T-helper 1 cell treated with Interleukin-12 subunit alpha and Interleukin-12 subunit beta and Interleukin-4 antibody, amounts not matched to agents 30 ng/mL and 1 ng/mL, for 36 hours (primary cell): ENCODE measurements at regions not wholly inside any gene's neighbourhood (a gene's known extent, or its start where the extent isn't known, plus 50 kb on each side); places are given as distances from the start of the nearest gene placed in this dataset.
"Not testable (repeated sequence)": the region's sequence is repeated elsewhere in the genome, so short reads cannot be mapped to it uniquely, and the experiment has no call there.

Source experiments
- intact Hi-C: fragments of 100-400 bp; cut with micrococcal nuclease; formaldehyde crosslinking; loops from one replicate; pipeline ENCODE4 v1.15.1; 2024

GRCh38 chr6:92404281-92404680 lies 1015.1 kb downstream of the EPHA7 start:
- intact Hi-C loops: no loop called here

- intact Hi-C loops: no loop called here
Observed at GRCh38 chr6:92399911-92400310, 1019.4 kb downstream of the EPHA7 start.

DNA sequence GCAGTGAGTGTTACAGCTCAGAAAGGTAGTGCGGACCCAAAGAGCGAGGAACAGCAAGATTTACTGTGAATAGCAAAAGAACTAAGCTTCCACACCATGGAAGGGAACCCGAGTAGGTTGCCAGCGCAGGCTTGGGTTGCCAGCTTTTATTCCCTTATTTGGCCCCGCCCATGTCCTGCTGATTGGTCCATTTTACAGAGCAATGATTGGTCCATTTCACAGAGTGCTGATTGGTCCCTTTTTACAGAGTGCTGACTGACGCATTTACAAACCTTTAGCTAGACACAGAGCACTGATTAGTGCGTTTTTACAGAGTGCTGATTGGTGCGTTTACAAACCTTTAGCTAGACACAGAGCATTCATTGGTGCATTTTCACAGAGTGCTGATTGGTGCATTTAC lies 1030.7 kb downstream of the EPHA7 start:
- intact Hi-C loops: not testable (repeated sequence)

DNA sequence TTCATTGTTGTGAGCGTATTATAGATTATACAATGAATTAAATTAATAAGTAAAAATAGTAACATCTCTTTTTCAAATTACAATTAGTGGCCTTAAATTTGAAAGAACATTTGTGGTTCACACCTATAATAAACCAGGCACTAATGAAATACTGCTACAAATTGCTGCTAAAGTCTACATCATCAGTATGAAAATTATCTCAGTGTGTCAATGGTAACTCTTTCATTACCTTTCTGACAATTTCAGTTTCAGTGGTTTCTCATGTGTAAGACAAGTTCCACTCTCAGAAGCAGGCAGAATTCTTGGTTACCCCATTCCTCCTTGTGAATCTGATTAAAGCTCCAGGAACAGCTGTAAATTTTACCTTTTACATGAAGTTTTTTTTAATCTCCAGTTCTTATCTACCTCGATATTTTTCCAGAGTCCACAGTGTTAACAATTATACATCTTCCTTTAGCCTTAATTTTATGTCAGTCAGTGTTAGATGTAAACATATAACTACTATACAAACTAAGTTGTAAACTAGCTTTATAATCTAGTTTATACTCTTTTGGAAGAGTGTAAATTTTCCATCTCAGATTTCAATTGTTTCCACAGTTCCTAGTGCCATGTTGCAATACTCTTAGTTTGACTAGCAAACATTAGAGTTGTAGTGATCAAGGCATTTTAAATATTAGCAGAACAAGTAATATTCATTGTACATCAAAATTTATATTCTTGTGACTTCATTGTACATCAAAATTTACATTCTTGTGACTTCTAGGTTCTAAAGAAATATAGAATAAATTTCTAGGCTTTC lies 1038.4 kb downstream of the EPHA7 start:
- intact Hi-C loops: no loop called here

DNA sequence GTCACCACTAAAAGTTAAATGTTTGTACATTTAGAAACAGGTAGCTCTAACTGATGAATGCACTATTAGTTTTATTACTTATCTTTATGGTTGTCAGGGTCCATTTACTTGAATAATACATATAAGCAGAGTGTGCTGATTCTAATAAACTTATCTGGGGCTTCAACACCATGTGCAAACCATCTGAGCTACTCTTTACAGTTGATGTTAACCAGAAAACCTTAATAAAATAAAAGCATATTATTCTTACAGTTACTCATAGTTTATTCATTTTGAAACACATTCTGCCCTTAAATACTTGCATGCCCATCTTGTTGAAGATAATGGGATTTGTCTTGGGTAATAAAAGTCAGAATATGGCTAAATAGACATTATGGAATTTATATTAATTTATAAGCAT lies 1042.2 kb downstream of the EPHA7 start:
- intact Hi-C loops: no loop called here

DNA sequence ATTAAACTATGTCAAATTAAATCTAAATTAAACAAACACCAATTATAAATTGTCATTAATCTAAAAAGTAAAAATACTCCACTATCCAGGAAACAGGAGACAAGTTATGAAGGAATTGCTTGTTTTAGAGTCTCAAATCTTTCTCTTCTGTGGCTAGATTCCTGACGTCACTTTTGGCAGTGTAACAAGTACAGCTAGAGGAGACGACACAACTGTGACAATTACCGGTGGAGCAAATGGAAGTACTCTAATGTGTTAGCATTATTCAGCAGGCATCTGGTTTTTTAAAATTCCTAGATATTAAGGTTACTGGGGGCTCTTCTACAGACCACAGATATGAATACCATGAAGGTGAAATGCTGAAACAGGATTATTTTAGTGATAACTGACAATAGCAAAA lies 1042.7 kb downstream of the EPHA7 start:
- intact Hi-C loops: no loop called here

GRCh38 chr6:92371211-92372208 lies 1047.8 kb downstream of the EPHA7 start:
- intact Hi-C loops: no loop called here

DNA sequence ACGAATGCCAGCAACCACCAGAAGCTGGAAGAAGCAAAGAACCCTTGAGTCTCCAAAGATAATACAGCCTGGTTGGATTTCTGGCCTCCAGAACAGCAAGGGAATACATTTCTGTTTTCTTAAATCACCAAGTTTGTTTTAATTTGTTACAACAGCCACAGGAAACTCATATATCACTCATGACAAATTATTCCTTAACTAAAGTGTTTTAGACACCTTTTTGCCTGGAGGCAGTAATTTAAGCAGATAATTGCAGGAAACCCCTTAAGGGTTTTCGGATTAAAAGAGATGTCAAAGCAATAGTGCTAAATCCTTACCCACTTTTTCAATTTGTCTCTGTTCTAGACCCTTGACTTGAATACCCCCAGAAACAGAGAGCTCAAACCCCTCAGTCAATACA lies 1050.0 kb downstream of the EPHA7 start:
- intact Hi-C loops: no loop called here

GRCh38 chr6:92364948-92365541 lies 1054.3 kb downstream of the EPHA7 start:
- intact Hi-C loops: no loop called here

GRCh38 chr6:92363111-92363510 lies 1056.2 kb downstream of the EPHA7 start:
- intact Hi-C loops: no loop called here

GRCh38 chr6:92362404-92362803 lies 1057.0 kb downstream of the EPHA7 start:
- intact Hi-C loops: no loop called here

DNA sequence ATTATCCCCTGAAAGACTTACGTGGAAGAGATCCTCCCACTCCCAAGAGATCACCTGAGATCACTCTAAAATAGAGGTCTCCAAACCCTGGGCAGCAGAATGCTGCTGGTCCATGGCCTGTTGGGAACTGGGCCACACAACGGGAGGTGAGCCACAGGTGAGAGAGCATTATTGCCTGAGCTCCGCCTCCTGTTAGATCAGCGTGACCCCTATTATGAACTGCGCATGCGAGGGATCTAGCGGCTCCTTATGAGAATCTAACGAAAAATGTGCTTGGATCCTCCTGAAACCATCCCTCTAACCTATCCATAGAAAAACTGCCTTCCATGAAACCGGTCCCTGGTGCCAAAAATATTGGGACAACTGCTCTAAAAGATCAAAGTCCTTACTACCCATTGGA lies 1057.4 kb downstream of the EPHA7 start:
- intact Hi-C loops: no loop called here

- intact Hi-C loops: no loop called here
Observed at GRCh38 chr6:92354270-92354829, 1065.0 kb downstream of the EPHA7 start.

DNA sequence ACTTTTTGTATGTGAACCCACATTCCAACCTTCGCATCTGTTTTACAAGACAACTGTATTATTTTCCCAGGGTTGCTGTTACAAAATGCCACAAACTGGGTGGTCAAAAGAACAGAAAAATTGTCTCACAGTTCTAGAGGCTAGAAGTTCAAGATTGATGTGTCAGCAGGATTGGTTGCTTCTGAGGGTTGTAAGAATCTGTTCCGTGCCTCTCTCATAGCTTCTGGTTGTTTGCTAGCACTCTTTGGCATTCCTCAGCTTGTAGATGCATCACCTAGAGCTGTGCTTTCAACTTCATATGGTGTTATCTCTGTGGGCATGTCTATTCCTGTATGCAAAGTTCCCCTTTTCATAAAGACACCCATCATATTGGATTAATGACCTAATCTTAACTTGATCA lies 1067.2 kb downstream of the EPHA7 start:
- intact Hi-C loops: no loop called here

GRCh38 chr6:92341201-92341600 lies 1078.2 kb downstream of the EPHA7 start:
- intact Hi-C loops: no loop called here

DNA sequence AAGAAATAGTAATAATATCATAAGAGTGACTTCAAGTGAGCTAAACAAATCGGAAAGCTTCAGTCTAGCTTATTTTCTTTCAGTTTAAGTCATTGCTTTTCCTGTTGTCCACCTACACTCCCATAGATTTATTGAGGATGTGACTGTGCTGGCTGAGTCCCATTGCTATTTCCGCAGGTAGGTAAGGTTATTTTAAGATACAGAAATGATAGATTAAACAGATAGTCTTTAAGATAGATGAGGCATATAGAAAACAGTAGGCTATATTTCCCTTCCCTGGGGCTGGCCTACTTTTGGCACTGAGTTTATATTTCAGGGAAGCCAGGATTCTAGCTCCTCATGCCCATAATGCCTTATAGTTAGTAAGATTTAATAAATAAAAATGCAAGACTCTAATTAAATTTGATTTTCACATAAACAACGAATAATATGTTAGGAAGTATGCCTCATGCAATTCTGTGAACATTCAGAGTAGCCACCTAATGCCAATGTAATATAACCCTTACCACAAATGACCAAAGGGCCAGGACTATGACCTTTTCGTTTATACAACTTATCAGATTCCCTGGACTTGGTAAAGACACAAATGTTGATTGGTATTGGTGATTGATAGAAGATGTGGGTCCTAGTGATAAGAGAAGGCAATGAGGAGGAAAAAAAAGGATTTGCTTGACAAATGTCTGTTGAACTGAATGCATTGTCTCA lies 1079.3 kb downstream of the EPHA7 start:
- intact Hi-C loops: no loop called here

DNA sequence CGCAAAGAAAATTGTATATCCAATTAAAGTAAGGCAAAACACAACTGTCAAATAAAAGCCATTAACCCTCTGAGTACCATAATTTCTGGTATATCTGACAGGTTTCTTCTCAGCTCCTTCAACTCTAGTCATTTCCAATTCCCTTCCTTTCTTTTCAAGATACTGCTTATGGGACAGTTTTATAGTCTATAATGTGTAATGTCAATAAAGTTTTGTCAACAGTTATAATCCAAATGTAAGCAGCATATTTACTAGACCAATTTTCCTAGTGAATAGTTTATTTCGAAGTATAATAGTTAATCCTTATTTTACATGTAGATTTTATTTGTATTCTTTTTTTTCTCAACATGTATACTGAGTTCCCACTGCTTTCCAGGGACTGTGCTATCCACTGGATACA lies 1081.8 kb downstream of the EPHA7 start:
- intact Hi-C loops: no loop called here

GRCh38 chr6:92329208-92329847 lies 1090.0 kb downstream of the EPHA7 start:
- intact Hi-C loops: no loop called here

GRCh38 chr6:92315312-92315711 lies 1104.0 kb downstream of the EPHA7 start:
- intact Hi-C loops: no loop called here

DNA sequence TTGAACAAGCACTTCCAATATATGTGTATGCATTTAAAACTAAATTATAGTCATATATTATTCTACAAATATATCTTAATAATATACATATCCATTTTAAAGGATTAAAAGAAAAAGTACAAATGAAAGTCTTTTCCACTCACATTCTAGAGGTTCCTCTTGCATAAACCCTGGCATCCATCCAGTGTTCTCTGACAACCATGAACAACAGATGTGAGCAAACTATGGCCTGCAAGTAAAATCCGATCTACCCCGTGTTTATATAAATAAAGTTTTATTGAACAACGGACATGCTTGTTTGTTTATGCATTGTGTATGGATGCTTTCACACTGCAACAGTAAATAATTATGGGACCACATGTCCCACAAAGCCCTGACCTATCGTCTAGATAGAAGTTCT lies 1122.3 kb downstream of the EPHA7 start:
- intact Hi-C loops: no loop called here

DNA sequence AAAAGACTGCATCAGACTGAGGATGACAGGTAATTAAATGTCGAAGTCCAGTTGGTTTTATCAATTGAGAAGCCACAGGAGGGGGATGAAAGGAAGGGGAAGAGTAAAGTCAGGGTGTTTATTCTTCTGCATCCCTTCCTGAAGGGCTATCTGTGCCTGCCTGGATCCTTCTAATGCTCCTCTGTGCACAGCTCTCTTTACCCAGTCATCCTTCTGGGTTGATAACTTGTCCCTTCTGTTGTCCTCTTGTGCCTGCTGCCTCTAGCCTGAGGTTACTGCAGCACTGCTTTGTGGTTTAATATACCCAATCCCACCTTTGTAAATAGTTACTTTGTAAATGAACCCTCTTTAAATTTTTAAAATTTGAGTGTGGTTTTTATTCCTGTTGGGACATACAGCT lies 1127.3 kb downstream of the EPHA7 start:
- intact Hi-C loops: no loop called here
